HG02970 (cell line): ENCODE measurements at regions not wholly inside any gene's neighbourhood (a gene's known extent, or its start where the extent isn't known, plus 50 kb on each side); places are given as distances from the start of the nearest gene placed in this dataset.

Experiments
- ATAC-seq: cut with Tn5 transposase; IDR thresholded peaks from one replicate; pipeline ENCODE4 v1.9.1; 2021; ENCODE audit warnings: mild to moderate bottlenecking, moderate library complexity, moderate number of reproducible peaks; ENCODE audit not compliant: unreplicated experiment, low FRiP score

DNA sequence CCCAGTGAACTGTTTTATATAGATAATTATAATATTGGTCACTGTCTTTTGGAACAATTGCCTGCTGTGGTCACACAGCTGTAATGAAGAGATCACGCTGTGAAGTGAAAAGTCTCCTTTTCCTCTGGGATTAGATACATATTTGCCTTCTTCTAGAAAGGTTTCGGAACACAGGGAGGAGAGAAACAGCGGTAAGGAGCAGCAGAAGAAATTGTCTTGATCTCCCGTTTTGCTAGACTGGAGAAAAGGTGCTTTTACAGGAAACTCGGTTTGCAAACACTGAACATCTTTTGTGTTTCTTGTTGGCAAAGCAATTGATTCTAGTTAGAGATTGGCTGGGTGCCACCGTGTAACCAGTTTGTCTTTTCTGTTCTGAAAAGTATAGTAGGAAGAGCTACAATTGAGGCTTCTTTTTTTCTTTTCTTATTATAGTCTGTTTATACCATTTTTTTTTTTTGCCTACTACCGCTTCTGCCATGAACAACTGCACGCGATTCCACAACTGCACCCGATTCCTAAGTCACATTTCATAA lies 404.1 kb upstream of the ID4 start:
- ATAC-seq, result no peak

GRCh38 chr6:19434065-19434464 lies 403.1 kb upstream of the ID4 start:
- ATAC-seq, result no peak

DNA sequence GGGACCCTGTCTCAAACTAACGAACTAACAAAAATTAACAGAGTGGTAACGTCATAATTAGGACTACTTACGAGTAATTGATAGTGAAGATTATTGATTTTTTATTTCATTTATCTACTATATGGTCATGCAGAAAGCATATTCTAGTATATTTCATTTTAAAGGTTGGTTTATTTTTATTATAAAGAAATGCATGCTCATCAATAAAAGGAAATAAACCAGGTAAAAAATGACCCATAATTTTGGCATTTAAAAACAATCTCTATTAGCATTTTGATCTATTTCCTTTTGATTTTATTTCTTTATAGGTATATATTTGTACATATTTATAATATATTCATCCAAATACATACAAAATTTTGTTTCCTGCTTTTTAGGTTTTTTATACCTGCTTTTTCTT lies 401.4 kb upstream of the ID4 start:
- no peak for ATAC-seq

- no peak for ATAC-seq
Observed at GRCh38 chr6:19438566-19439353, 398.4 kb upstream of the ID4 start.

DNA sequence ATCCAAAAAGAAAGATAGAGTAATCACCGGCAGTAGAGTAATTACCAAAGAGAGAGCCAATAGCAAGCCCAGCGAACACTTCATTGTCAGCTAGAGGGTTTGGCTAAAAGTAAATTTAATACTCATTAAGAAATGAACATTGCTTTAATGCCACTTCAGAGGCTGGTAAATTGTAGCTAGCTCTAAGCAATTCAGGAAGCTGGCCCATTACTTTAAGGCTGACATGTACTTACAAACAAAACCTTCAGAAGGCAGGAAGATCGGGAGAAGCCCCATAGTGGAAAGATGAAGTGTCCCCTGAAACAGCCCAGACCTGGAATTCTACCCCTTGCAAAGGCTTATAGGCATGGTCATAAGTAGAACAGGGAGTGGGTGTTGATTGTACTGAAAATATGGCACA lies 396.6 kb upstream of the ID4 start:
- no peak for ATAC-seq

- no peak for ATAC-seq
Observed at GRCh38 chr6:19443411-19443810, 393.8 kb upstream of the ID4 start.

GRCh38 chr6:19444041-19444440 lies 393.1 kb upstream of the ID4 start:
- ATAC-seq, result no peak

DNA sequence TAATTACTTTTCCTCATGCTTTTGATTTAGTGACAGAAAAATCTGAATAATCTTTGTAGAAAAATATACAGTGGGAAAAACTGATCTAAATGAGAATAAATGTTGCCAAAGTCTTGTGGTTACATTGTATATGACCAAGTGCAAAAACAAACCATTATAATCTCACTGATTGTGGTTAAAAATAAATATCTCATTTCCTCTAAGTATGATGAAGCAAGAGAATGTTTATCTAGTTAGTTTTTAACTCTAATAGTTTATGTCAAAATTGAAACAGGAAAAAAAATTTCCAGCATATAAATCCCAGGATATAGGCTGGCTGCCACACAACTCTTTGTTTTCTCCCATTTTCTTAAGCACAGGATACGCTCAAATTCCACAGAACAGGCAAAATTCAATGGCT lies 392.7 kb upstream of the ID4 start:
- ATAC-seq, result no peak

GRCh38 chr6:19446570-19446969 lies 390.6 kb upstream of the ID4 start:
- ATAC-seq, result no peak

DNA sequence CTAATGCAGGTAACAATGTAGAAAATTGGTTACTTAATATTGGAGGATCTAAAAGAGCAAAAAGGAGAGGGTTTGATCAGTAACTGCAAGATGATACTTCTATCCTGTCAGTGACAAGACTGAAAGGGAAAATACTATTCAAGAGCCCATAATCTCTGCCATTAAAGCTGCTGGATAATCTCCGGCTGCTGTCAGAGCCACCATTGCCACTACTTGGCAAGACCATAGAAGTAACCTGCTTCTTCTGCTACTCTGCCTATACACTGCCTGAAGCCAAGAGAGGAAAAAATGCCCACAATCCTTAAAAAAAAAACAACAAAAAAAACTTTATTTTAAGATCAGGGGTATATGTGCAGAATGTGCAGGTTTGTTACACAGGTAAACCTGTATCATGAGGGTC lies 386.5 kb upstream of the ID4 start:
- ATAC-seq, result no peak

DNA sequence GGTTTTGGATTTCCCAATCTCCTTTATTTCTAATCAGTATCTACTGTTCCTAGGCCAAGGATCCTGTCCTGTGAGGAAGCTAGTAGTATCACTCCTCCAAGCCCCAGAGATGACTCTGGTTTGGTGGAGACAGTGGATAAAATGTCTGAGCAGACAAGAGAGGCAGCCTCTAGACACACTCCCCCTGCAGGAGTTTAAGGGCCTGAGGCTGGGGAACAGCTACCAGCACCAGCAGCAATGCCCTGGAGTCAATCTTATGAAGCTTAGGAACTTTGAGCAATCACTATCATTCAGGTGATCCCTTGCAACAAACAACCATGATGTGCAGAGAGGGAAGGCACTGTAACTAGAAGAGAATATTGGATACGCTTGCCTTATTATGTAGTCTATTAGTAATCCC lies 384.7 kb upstream of the ID4 start:
- ATAC-seq, result no peak

DNA sequence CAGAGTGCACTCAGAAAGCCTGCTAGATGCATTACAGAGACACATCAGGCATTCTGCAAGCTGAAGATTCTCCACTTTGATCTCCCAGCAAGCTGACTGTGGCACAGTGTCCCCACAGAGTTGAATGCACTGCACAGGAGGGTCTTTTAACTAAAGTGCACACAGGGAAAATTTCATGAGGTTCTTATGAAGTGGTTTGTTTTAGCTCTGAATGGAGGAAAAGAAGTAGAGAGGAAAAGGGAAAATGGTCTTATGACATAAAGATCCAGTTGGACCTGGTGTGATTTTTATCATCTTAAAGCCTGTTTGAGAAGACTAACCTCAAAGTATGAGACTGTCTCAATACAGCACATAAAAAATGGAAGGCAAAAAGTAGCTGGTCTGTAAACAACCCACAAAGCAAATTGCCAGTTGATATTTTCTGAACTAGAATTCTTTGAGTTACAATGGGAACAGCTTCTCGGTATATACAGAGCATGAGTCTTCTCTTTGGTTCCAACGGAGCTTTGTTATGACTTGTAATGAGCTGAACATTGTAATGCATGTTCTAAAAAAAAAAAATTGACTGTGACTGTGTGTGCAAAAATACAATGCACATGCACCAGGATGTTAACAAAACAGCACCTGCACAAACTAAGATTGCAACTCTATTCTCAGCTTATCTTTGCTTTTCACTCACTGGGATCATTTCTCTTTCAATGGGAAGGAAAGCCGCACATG lies 383.0 kb upstream of the ID4 start:
- ATAC-seq, result no peak

GRCh38 chr6:19454721-19455392 lies 382.3 kb upstream of the ID4 start:
- ATAC-seq, result no peak

DNA sequence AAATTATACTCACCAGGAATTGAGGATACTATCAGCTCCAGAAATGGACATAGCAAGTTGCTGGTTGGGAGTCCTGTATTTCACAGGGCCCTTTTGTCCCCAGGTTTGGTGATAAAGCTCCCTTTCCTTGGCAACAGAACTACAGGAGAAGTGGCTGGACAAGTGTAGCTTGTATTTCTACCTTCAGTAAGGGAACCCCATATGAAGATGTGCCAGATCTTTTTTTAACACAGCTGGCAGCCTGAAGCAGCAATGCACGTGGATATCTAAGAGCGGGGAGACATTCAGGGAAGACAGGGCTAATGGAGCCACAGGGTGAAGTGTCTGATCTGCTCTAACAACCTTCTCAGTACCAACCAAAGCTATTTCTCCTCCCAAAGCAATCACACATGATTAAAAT lies 373.9 kb upstream of the ID4 start:
- ATAC-seq, result no peak

- no peak for ATAC-seq
Observed at GRCh38 chr6:19463925-19464324, 373.2 kb upstream of the ID4 start.

- ATAC-seq, result no peak
Observed at GRCh38 chr6:19465256-19465655, 371.9 kb upstream of the ID4 start.

- no peak for ATAC-seq
Observed at GRCh38 chr6:19465760-19466159, 371.4 kb upstream of the ID4 start.

GRCh38 chr6:19470333-19470732 lies 366.8 kb upstream of the ID4 start:
- ATAC-seq, result no peak

GRCh38 chr6:19472153-19472552 lies 365.0 kb upstream of the ID4 start:
- no peak for ATAC-seq

- no peak for ATAC-seq
Observed at GRCh38 chr6:19472850-19473249, 364.3 kb upstream of the ID4 start.

GRCh38 chr6:19477563-19477962 lies 359.6 kb upstream of the ID4 start:
- no peak for ATAC-seq
